EH (cell line): ENCODE measurements at regions not wholly inside any gene's neighbourhood (a gene's known extent, or its start where the extent isn't known, plus 50 kb on each side); places are given as distances from the start of the nearest gene placed in this dataset.
A peak's percentile ranks its signal among the peaks of the same experiment; 100 is the strongest.
"Not testable (repeated sequence)": the region's sequence is repeated elsewhere in the genome, so short reads cannot be mapped to it uniquely, and the experiment has no call there.

Source experiments
- DNase-seq: peaks from one replicate; pipeline ENCODE4 v3.0.0-alpha.2; 2015; ENCODE audit warnings: low read depth

- DNase-seq, result peak; percentile 15
Observed at GRCh38 chr3:34056951-34057390, 258.5 kb downstream of the PDCD6IP start.

DNA sequence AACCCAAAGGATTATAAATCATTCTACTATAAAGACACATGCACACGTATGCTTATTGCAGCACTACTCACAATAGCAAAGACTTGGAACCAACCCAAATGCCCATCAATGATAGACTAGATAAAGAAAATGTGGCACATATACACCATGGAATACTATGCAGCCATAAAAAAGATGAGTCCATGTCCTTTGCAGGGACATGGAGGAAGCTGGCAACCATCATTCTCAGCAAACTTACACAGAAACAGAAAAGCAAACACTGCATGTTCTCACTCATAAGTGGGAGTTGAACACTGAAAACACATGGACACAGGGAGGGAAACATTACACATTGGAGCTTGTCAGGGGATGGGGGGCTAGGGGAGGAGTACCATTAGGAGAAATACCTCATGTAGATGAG lies 262.6 kb downstream of the PDCD6IP start:
- DNase-seq, result not testable (repeated sequence)

- no peak for DNase-seq
Observed at GRCh38 chr3:34065901-34066300, 267.5 kb downstream of the PDCD6IP start.

GRCh38 chr3:34066328-34066727 lies 267.9 kb downstream of the PDCD6IP start:
- DNase-seq, result no peak

GRCh38 chr3:34066999-34067398 lies 268.6 kb downstream of the PDCD6IP start:
- DNase-seq, result no peak

DNA sequence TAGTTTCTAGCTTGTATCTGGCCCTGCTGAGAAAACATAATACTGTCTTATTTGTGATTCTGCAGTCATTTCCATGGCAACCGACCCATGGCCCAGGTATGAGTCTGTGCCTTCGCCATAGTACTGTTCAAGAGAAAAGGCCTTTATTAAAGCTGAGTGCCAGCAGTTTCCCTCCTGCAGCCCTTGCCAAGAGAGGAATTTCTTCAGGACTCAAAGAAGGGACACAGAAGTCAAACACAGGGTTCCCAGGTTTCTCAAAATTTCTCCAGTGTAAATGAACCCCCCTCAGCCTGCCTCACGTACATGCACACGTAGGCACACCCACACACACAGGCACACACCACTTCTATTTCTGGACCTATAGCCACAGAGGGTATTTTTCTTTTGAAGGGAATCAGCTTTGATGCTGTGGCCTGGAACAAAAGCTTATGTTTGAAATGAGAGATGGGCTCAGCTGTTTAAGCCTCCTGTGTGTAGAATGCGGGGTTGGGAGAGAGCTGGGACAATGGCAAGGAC lies 269.2 kb downstream of the PDCD6IP start:
- DNase-seq, result no peak

- no peak for DNase-seq
Observed at GRCh38 chr3:34068505-34068904, 270.1 kb downstream of the PDCD6IP start.

DNA sequence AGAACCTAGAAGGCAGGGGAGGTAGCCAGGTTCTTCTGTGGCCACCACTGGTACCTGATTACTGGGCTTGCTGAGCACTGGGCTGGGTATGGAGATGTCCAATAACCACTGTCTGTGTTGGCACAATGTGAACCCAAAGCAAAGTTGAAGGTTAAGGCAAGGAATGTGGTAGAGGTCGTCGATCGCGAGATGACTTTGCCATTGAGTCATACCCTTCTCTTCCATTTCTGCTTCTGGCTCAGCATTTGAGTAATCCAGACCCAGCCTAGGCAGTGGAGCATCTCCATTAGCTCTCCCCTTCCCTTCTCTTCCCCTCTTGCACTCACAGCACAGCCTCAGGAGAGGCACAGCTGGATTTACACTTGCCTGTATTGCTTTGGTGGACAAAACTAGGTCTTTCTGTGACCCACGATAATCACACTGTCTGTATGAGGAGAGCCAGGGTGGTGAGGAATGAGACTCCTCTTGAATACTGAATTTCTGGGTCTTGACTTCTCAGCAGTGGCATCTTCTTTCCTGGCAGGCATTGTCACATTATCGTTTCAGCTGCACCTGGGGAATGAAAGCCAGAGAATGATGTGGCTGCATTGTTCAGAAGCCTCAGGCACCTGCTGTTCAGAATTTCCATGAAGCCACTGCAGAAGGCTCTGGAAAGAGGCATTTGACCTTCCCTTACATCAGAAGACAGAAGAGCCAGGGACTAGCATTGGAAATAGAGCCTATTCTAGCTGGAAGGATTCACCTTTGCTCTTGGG lies 272.6 kb downstream of the PDCD6IP start:
- no peak for DNase-seq

- DNase-seq, result no peak
Observed at GRCh38 chr3:34072297-34072696, 273.9 kb downstream of the PDCD6IP start.

DNA sequence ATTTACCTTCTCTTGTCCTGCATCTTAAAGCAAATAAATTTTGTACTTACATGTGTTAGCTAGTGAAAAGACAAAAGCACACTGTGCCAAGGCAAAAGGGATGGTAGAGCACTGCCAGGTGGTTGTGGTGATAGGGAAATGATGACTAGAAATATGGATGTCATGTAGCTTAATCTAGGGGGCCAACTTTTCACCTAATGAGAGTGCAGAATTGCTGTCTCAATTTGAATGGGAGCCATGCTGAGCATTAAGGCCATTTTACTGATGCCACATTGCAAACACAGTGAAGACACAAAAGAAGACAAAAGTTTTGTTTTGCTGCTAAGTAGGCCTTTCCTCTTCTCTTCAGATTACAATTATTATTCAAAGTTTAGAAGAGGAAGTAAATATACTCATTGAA lies 274.7 kb downstream of the PDCD6IP start:
- no peak for DNase-seq

- no peak for DNase-seq
Observed at GRCh38 chr3:34073961-34074360, 275.5 kb downstream of the PDCD6IP start.

DNA sequence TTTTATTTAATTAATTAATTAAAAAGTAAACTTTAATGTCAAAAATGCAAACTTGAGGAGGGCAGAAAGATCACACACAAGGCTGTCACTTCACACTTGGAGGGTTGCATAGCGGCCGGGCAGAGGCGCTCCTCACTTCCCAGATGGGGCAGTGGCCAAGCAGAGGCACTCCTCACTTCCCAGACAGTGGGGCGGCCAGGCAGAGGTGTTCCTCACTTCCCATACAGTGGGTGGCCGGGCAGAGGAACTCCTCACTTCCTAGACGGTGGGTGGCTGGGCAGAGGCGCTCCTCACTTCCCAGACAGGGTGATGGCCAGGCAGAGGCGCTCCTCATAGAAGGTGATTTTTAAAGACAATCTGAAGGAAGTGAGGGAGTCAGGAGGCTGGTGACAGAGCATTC lies 277.5 kb downstream of the PDCD6IP start:
- DNase-seq, result no peak

DNA sequence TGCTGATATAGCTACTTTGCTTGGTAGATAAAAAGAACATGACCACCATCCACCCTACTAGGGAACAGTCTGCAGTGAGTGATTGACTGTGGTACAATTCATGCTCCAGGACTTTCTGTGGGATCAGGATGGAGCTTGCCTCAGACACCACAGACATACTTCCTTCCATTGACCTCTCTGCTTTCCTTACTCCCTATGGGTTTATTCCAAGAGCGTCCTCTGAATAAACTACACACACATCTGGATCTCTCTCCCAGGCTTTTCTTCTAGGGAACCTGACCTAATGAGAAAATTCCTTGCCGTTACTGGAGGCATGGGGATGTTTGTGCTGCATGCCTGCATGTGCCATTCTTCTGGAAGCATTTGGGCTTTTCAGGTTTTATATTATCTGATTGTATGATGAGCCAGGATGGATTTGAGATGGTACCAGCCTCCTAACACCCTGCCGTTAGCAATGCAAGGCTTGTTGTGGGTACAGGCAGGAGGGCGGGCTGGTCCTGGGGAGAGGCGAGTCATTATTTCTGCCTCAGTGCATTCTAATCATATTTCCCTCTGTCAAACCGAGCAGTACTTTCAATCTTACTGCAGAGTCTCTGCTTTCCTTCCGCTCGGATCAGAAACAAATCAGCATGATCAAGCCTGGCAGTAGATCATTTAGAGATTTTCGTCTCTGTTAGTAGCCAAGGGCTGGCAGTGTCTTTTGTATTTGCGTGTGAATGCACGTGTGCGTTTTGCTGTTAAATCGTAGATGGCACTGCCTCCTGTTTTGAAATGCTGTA lies 279.2 kb downstream of the PDCD6IP start:
- DNase-seq, result no peak

- no peak for DNase-seq
Observed at GRCh38 chr3:34078418-34078817, 280.0 kb downstream of the PDCD6IP start.

GRCh38 chr3:34079849-34080248 lies 281.4 kb downstream of the PDCD6IP start:
- DNase-seq, result not testable (repeated sequence)

GRCh38 chr3:34090379-34090778 lies 291.9 kb downstream of the PDCD6IP start:
- not testable (repeated sequence) for DNase-seq

DNA sequence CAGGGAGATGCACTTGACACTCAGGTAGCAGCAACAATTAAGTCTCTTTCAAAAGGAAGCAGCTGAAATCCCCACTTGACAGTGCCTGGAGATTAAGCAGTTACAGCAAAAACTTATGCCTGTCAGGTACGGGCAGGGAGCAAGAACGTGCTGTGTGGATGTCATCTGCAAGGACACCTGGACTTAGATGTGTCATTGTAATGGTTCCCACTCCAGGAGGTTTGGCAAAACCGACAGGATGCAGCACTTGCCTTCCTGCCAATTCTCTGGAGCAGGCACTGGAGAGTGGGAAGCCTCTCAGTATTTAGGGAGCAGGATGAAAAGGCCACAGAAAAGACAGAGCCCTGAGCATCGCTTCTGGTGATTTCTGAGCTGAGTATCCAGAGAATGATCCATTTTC lies 292.4 kb downstream of the PDCD6IP start:
- DNase-seq, result no peak

DNA sequence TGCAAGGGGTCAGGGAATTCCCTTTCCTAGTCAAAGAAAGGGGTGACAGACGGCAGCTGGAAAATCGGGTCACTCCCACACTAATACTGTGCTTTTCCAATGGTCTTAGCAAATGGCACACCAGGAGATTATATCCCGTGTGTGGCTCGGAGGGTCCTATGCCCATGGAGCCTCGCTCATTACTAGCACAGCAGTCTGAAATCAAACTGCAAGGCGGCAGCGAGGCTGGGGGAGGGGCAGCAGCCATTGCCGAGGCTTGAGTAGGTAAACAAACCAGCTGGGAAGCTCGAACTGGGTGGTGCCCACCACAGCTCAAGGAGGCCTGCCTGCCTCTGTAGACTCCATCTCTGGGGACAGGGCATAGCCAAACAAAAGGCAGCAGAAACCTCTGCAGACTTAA lies 295.9 kb downstream of the PDCD6IP start:
- not testable (repeated sequence) for DNase-seq

DNA sequence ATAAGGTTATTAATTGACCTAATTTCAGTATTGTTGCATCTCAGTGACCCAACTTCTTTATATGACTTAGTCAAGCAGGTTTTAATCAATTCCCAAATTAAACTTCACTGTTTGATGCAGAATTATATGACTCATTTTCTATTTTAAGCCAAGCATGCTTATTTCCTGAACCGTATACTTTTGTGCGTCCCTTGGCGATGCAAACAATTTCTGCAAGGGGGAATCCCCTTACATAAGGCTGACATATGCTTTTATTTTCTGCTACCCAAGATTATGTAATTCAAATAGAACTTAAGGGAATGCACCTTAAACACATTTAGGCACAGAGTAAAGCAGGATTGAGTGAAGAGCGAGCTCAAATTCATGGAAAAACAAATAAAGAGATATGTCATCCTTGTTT lies 303.9 kb downstream of the PDCD6IP start:
- no peak for DNase-seq

GRCh38 chr3:34106379-34106778 lies 307.9 kb downstream of the PDCD6IP start:
- DNase-seq, result no peak

- peak; percentile 28 for DNase-seq
Observed at GRCh38 chr3:34106879-34107278, 308.4 kb downstream of the PDCD6IP start.

DNA sequence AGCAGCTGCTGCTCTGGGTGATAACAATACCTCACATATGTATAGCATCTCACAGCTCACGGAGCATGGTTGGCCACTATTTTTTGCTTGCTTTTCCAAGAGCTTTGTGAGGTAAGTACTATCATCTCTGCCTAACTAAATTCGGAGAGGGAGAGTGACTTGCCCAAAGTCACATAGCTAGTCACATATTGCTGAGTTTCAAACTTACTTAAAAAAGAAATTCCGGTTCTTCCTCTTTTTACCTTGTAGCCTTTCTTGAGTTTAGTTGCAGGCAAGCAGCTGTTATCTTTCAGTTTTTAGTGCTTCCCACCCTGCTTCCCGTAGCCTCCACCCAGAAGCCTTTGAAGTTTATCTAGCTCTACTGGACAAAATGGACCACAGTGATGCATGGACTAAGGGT lies 309.2 kb downstream of the PDCD6IP start:
- no peak for DNase-seq

GRCh38 chr3:34109021-34109420 lies 310.6 kb downstream of the PDCD6IP start:
- no peak for DNase-seq
